ENCODE measurements at regions not wholly inside any gene's neighbourhood (a gene's known extent, or its start where the extent isn't known, plus 50 kb on each side); places are given as distances from the start of the nearest gene placed in this dataset.

DNA sequence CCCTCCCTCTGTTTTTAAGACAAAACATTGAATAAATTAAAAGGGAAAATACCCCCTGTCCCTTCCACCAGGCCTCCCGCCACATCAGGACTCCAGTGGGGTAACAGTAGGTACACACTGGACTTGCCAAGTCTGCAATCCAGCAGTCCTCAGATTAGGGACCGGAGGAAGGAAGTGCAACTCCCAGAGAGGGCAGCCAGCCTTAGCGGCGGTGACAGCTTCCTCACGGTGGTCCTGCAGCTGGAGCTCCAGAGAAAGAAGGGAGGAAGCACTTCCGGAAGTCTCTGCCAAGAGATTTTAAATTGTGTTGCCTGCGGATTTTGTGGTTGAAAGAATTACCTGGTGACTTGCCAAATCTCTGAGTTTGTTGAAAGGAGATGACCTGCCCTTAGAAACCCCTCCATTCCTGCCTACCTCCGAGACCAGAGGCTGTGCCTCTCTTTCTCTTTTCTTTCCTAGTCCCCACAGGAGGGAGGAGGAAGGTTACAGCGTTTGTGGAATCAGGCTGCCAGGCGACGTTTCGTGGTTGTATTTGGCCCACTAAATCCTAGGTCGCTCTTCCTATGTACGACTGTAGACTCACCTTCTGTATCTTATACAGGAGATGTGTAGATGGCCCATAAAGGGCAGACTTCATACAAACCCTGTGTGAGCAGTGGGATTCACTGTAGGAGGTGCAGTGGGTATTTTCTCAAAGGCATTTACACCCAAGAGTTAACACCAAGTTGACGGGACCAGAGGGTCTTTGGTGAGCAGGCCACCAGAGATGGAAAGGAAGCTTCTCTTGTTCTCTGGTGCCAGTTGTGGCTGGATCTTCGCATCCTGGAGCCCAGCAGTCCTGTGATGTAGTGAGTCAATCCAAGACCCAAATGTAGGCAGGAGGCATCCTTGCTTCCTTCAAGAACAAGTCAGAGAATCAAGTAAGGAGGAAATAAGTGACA lies 77.9 kb downstream of the INSIG1 start:
- TF ChIP-seq, protein P1, sequence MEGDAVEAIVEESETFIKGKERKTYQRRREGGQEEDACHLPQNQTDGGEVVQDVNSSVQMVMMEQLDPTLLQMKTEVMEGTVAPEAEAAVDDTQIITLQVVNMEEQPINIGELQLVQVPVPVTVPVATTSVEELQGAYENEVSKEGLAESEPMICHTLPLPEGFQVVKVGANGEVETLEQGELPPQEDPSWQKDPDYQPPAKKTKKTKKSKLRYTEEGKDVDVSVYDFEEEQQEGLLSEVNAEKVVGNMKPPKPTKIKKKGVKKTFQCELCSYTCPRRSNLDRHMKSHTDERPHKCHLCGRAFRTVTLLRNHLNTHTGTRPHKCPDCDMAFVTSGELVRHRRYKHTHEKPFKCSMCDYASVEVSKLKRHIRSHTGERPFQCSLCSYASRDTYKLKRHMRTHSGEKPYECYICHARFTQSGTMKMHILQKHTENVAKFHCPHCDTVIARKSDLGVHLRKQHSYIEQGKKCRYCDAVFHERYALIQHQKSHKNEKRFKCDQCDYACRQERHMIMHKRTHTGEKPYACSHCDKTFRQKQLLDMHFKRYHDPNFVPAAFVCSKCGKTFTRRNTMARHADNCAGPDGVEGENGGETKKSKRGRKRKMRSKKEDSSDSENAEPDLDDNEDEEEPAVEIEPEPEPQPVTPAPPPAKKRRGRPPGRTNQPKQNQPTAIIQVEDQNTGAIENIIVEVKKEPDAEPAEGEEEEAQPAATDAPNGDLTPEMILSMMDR (IDR thresholded peaks at IDR 0.05), result no peak
- TF ChIP-seq POLR2AphosphoS5 (IDR thresholded peaks at IDR 0.05) (no peak), EP300 (IDR thresholded peaks at IDR 0.05) (no peak), POLR2A (IDR thresholded peaks at IDR 0.05) (no peak)
